ENCODE measurements at regions not wholly inside any gene's neighbourhood (a gene's known extent, or its start where the extent isn't known, plus 50 kb on each side); places are given as distances from the start of the nearest gene placed in this dataset.

DNA sequence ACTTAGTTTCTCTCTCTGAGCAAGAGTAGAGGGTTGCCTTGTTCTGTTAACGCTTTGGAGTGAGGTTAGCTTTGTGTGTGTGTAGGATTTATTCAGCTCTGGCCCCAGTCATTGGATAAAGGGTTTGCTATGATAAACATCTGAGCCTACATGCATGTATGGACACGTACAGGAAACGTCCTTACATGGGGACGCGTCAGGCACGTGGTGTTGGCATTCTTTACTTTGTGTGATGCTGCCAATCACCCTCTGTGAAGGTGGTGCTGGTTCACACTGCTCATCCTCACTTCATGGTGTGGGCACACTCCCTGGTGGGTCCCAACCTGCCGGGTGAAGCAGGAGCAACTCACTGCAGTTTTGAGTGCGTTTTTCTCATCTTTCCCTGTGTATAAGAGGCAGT is 53.4 kb upstream of the CD93 start:
- TF ChIP-seq, protein P1, sequence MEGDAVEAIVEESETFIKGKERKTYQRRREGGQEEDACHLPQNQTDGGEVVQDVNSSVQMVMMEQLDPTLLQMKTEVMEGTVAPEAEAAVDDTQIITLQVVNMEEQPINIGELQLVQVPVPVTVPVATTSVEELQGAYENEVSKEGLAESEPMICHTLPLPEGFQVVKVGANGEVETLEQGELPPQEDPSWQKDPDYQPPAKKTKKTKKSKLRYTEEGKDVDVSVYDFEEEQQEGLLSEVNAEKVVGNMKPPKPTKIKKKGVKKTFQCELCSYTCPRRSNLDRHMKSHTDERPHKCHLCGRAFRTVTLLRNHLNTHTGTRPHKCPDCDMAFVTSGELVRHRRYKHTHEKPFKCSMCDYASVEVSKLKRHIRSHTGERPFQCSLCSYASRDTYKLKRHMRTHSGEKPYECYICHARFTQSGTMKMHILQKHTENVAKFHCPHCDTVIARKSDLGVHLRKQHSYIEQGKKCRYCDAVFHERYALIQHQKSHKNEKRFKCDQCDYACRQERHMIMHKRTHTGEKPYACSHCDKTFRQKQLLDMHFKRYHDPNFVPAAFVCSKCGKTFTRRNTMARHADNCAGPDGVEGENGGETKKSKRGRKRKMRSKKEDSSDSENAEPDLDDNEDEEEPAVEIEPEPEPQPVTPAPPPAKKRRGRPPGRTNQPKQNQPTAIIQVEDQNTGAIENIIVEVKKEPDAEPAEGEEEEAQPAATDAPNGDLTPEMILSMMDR (conservative IDR thresholded peaks at IDR 0.05; ENCODE audit: low read depth, low read length): no peak
- TF ChIP-seq POLR2A (IDR thresholded peaks at IDR 0.05; ENCODE audit: low read depth, low read length) (no peak), BHLHE40 (IDR thresholded peaks at IDR 0.05; ENCODE audit: low read depth, low read length) (no peak)
